ENCODE measurements at regions not wholly inside any gene's neighbourhood (a gene's known extent, or its start where the extent isn't known, plus 50 kb on each side); places are given as distances from the start of the nearest gene placed in this dataset.

DNA sequence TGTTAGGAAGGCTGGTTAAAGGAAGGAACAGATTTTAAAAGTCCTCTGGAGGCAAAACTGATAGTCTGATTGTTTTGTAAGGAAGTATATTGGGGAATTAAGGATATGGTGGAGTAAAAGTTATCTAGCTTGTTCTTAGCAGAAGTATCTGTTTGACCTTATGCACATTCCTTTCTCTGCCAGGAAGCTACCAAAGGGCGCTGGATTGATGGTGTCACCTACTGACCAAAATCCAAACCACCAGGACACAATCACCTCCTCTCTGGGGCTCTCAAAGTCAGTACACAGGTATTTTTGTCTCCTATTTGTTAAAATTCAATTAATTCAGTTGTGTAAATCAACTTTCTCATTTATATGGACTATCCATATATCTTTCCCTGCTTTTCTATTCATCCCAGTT is 484.5 kb downstream of the NUP35 start:
- no peak overlapping the region for H2AFZ ChIP-seq (ENCODE audit: low read length)
- H3K9ac ChIP-seq (ENCODE audit: low read length), result no peak overlapping the region
- TF ChIP-seq, protein P1, sequence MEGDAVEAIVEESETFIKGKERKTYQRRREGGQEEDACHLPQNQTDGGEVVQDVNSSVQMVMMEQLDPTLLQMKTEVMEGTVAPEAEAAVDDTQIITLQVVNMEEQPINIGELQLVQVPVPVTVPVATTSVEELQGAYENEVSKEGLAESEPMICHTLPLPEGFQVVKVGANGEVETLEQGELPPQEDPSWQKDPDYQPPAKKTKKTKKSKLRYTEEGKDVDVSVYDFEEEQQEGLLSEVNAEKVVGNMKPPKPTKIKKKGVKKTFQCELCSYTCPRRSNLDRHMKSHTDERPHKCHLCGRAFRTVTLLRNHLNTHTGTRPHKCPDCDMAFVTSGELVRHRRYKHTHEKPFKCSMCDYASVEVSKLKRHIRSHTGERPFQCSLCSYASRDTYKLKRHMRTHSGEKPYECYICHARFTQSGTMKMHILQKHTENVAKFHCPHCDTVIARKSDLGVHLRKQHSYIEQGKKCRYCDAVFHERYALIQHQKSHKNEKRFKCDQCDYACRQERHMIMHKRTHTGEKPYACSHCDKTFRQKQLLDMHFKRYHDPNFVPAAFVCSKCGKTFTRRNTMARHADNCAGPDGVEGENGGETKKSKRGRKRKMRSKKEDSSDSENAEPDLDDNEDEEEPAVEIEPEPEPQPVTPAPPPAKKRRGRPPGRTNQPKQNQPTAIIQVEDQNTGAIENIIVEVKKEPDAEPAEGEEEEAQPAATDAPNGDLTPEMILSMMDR (IDR thresholded peaks at IDR 0.05; ENCODE audit: low read length), result no peak
- TF ChIP-seq EZH2 (IDR thresholded peaks at IDR 0.05; ENCODE audit: borderline replicate concordance, low read length), result no peak
- no peaks in the 10 kb centered on the region for H4K20me1 ChIP-seq (ENCODE audit: insufficient read depth, low read length)
- no peaks in the 10 kb centered on the region for H3K79me2 ChIP-seq (ENCODE audit: insufficient read depth, low read length)
- no peaks in the 10 kb centered on the region for H3K36me3 ChIP-seq (ENCODE audit: insufficient read depth, low read length)
- H3F3A ChIP-seq (ENCODE audit: insufficient read depth, low read length), result no peaks in the 10 kb centered on the region
- no peaks in the 10 kb centered on the region for H3K9me3 ChIP-seq (ENCODE audit: low read length)
- no peaks in the 10 kb centered on the region for H3K27me3 ChIP-seq (ENCODE audit: insufficient read depth, low read length)
- no peaks in the 10 kb centered on the region for H3K9me2 ChIP-seq (ENCODE audit: low read depth, low read length)
- H3K4me3 ChIP-seq (ENCODE audit: low read depth, low read length, poor library complexity, severe bottlenecking), result no peak overlapping the region
- no peaks in the 10 kb centered on the region for H3K4me1 ChIP-seq (ENCODE audit: insufficient read depth, low read length, severe bottlenecking)
- no peak overlapping the region for H3K27ac ChIP-seq (ENCODE audit: low read depth, low read length, poor library complexity, severe bottlenecking)
- H3K4me2 ChIP-seq (ENCODE audit: low read length), result no peak overlapping the region

DNA sequence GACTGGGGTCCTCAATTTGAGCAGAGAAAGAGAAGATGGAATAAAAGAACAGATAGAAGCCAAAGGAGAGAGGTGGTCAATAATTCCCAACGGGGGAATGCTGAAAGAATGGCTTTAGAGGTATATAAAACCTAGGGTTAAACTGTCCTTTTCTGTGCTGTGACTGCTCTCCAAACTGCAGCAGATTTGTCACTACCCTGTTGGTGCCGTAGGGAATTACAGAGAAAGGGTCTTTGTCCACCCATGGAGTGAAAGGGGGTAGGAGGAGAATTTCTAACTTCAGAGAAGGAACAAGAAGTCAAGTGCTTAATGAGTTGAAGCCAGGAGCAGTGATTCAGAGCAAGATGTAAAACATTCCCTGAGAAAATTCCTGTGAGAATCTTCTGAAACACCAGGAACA is 486.5 kb downstream of the NUP35 start:
- Histone ChIP-seq H3K4me1 (ENCODE audit: insufficient read depth, low read length, severe bottlenecking) (no peaks in the 10 kb centered on the region), H3F3A (ENCODE audit: insufficient read depth, low read length) (no peaks in the 10 kb centered on the region), H3K27ac (ENCODE audit: low read depth, low read length, poor library complexity, severe bottlenecking) (no peak overlapping the region), H3K36me3 (ENCODE audit: insufficient read depth, low read length) (no peaks in the 10 kb centered on the region), H3K9me3 (ENCODE audit: low read length) (no peaks in the 10 kb centered on the region), H4K20me1 (ENCODE audit: insufficient read depth, low read length) (no peaks in the 10 kb centered on the region), H3K27me3 (ENCODE audit: insufficient read depth, low read length) (no peaks in the 10 kb centered on the region), H3K9me2 (ENCODE audit: low read depth, low read length) (no peaks in the 10 kb centered on the region), H3K4me2 (ENCODE audit: low read length) (no peak overlapping the region), H3K9ac (ENCODE audit: low read length) (no peak overlapping the region), H3K79me2 (ENCODE audit: insufficient read depth, low read length) (no peaks in the 10 kb centered on the region), H2AFZ (ENCODE audit: low read length) (no peak overlapping the region), H3K4me3 (ENCODE audit: low read depth, low read length, poor library complexity, severe bottlenecking) (no peak overlapping the region)
- TF ChIP-seq, protein P1 (IDR thresholded peaks at IDR 0.05; ENCODE audit: low read length), result no peak
- TF ChIP-seq EZH2 (IDR thresholded peaks at IDR 0.05; ENCODE audit: borderline replicate concordance, low read length), result no peak

DNA sequence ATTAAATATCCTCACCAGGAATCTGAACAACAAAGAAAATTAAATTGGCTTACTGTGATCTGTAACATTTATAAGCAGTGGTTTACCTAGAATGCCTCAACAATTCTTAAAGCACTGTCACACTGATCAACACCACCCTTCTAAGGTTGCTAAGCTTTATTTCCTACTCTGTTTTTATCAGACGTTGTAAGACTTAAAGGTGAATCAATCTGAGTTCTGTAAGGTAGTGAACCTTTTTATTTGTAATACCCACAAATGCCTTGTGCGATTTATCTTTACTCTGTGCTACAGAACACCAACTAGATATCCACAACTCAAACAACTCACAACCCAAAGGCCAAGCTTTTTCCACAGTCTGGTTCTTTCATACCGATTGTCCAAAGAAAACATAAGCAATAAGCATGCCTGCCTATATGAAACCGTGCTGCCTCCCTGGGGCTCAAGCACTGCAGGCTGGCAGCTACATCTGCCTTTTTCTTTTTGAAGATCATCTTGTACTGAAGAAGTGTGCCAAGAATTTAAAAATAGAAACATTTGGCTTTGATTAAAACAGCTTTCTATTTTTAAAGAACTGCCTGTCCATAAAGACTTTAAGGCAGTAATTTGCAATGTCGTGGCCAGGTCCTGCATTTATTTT is 490.7 kb downstream of the NUP35 start:
- Histone ChIP-seq H3K27ac (ENCODE audit: low read depth, low read length, poor library complexity, severe bottlenecking) (no peak overlapping the region), H2AFZ (ENCODE audit: low read length) (no peak overlapping the region), H3K27me3 (ENCODE audit: insufficient read depth, low read length) (no peaks in the 10 kb centered on the region), H3K4me2 (ENCODE audit: low read length) (no peak overlapping the region), H3K4me3 (ENCODE audit: low read depth, low read length, poor library complexity, severe bottlenecking) (no peak overlapping the region), H3K79me2 (ENCODE audit: insufficient read depth, low read length) (no peaks in the 10 kb centered on the region), H3K9me3 (ENCODE audit: low read length) (no peaks in the 10 kb centered on the region), H3K9me2 (ENCODE audit: low read depth, low read length) (no peaks in the 10 kb centered on the region), H3K9ac (ENCODE audit: low read length) (no peak overlapping the region), H3F3A (ENCODE audit: insufficient read depth, low read length) (no peaks in the 10 kb centered on the region), H4K20me1 (ENCODE audit: insufficient read depth, low read length) (no peaks in the 10 kb centered on the region), H3K4me1 (ENCODE audit: insufficient read depth, low read length, severe bottlenecking) (no peaks in the 10 kb centered on the region), H3K36me3 (ENCODE audit: insufficient read depth, low read length) (no peaks in the 10 kb centered on the region)
- no peak for TF ChIP-seq EZH2 (IDR thresholded peaks at IDR 0.05; ENCODE audit: borderline replicate concordance, low read length)
- TF ChIP-seq, protein P1 (IDR thresholded peaks at IDR 0.05; ENCODE audit: low read length), result no peak

All from OCI-LY1 (cell line).